H1 (cell line): ENCODE measurements at regions not wholly inside any gene's neighbourhood (a gene's known extent, or its start where the extent isn't known, plus 50 kb on each side); places are given as distances from the start of the nearest gene placed in this dataset. TPM values are rescaled to one million over a fixed set of nuclear protein-coding genes. Genes with fewer than 3 reads are reported as not detected.

Source experiments
- microRNA-seq, 2 experiments: library from miRNA; unstranded; fragments of <30 nt; microRNA quantifications; one replicate each; pipeline versions ENCODE4 to v1.2.0, GENCODE V29; 2016 to 2020; ENCODE audit warnings: borderline microRNAs expressed in 2 of 2, borderline number of aligned reads in 2 of 2, borderline replicate concordance in 1 of 2
- small RNA-seq: library from polyadenylated mRNA; stranded (forward); fragments of <200 nt; extraction: miRNeasy Mini kit (QIAGEN cat#:217004); gene quantifications from one replicate; pipeline ENCODE3, GENCODE V24; 2013; ENCODE audit not compliant: insufficient read depth

Small RNA genes in the stretch of these regions (microRNA-seq; reads per million reads assigned to microRNA genes)
- gene MIR8070: 0 reads per million in 2 experiments

Small RNA genes in the stretch of these regions (small RNA-seq; reads per million reads assigned to genes)
- gene MIR8070: not detected
